Suppressor macrophage treated with lipopolysaccharide for 4 hours (primary cell): ENCODE measurements at regions not wholly inside any gene's neighbourhood (a gene's known extent, or its start where the extent isn't known, plus 50 kb on each side); places are given as distances from the start of the nearest gene placed in this dataset.
"Not testable (repeated sequence)": the region's sequence is repeated elsewhere in the genome, so short reads cannot be mapped to it uniquely, and the experiment has no call there.

Experiments used
- DNase-seq: peaks from one replicate; pipeline ENCODE4 v3.0.0-alpha.2; 2020

DNA sequence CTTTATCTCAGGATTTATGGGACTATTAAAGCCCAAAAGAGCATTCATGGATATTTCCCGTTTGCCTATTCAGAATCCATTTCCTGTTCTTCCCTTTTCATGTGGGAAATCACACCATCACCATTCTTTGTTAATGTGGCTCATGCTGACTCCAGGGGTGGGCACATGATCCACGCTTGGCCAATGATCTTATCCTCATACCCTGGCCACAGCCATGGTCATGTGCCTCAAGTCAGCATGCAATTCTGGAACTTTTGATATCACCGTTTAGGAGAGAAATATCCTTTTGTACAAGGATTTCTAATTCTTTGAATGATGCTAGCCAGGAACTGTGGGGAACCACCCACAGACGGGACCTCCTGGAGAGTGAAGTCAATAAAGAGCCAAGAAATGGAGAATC, 272.2 kb downstream of the PRELID2 start:
- no peak for DNase-seq

DNA sequence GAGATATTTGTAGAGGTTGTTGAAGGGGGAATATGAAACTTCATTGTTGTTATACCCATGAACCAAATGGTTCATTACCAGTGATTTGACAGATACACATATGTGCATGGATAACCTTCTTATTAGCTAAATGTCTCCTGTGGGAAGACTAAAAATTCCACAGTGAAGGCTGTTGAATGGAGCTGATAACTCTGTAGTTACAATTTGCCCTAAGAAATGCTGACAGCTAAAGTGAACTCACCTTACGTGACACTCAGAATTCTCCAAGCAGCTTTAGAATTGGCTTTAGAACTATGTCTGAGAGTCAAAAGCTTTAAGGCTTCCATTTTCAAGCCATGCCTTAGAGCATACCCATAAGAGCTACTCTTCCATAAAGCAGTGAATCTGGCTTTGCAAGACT, 276.9 kb downstream of the PRELID2 start:
- DNase-seq = no peak

DNA sequence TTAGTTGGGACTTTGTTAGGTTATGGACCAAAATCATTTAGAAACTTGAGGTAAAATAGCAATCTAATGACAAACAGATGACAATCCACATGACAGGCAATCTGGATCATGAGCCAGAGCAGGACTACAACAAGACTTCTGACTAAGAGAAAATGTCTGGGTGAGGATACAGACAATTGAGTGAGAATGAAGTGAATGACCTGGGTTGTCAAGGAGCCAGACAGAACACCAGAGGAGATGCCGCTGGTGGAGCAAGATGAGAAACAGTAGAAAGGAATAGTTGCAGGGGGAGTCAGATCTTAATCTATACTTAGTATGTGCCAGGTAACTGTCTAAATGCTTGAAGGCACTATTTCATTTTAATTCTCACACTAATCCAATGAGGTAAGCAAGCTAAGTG, 277.8 kb downstream of the PRELID2 start:
- DNase-seq = no peak

GRCh38 chr5:145554399-145554798, 280.7 kb downstream of the PRELID2 start:
- no peak for DNase-seq

- DNase-seq = no peak
Observed at GRCh38 chr5:145553177-145553576, 282.0 kb downstream of the PRELID2 start.

- DNase-seq = no peak
Observed at GRCh38 chr5:145551714-145552113, 283.4 kb downstream of the PRELID2 start.

GRCh38 chr5:145548097-145548496, 287.0 kb downstream of the PRELID2 start:
- no peak for DNase-seq

GRCh38 chr5:145544401-145544800, 290.7 kb downstream of the PRELID2 start:
- DNase-seq = no peak

- no peak for DNase-seq
Observed at GRCh38 chr5:145543968-145544367, 291.2 kb downstream of the PRELID2 start.

GRCh38 chr5:145540375-145540774, 294.8 kb downstream of the PRELID2 start:
- DNase-seq = no peak

DNA sequence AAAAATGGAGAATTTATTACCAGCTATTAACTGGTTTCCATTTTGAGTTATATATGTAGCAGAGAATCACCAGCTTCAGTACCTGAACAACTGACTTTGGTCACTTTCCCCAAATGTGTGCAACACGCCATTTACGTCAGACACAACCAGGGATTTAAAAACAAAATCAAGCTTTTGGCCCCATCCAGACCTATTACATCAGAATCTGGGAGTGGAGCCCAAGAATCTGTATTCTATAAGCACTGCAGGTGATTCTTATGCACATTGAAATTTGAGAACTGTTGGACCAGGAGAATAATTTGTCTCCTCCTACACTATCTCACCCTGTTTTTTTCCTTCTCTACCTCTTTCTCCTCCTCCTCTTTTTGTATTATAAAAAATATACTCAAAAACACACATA, 295.9 kb downstream of the PRELID2 start:
- DNase-seq = no peak

- no peak for DNase-seq
Observed at GRCh38 chr5:145536133-145536532, 299.0 kb downstream of the PRELID2 start.

- no peak for DNase-seq
Observed at GRCh38 chr5:145531038-145531734, 304.0 kb downstream of the PRELID2 start.

GRCh38 chr5:145521523-145521922, 313.6 kb downstream of the PRELID2 start:
- no peak for DNase-seq

DNA sequence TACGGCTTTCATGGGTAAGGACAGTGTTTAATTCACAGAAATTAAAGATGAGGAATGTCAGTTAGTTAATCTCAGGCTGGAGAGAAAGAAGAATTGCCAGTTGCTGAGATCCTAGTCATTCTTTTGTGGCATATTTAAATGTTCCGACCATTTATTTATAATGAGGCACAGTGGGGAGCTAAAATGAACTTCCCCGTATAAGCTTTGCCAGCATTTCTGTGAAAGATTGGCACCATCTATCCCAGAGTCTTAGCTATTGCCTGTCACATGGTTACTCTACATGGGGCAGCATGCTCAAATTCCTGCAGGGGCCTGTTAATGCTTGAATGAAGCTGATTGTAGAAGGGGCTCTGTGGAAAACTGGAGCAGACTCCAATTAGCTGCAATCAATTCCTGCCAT, 314.1 kb downstream of the PRELID2 start:
- no peak for DNase-seq

DNA sequence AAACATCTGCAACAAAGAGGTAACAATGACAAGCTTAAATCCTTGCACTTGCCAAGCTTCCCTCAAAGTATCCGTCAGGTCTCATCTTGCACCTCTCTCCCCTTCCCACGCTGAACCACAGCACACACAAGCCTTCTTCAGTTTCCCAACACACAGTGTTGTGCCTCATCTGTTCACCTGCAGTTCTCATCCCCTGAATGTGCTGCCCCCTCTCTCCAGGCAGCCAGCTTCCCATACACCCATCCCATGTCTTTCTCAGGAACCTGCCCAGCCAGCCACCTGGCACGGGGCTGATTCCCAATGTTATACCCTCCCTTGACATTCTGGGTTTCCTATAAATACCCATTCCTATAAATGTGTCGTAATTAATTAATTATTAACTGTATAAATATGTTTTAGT, 314.8 kb downstream of the PRELID2 start:
- no peak for DNase-seq

DNA sequence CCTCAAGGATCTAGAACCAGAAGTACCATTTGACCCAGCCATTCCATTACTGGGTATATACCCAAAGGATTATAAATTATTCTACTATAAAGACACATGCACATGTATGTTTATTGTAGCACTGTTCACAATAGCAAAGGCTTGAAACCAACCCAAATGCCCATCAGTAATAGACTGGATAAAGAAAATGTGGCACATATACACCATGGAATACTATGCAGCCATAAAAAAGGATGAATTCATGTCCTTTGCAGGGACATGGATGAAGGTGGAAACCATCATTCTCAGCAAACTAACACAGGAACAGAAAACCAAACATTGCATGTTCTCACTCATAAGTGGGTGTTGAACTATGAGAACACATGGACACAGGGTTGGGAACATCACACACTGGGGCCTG, 317.6 kb downstream of the PRELID2 start:
- DNase-seq = not testable (repeated sequence)

- no peak for DNase-seq
Observed at GRCh38 chr5:145511351-145511750, 323.8 kb downstream of the PRELID2 start.

GRCh38 chr5:145510769-145511168, 324.4 kb downstream of the PRELID2 start:
- DNase-seq = no peak

GRCh38 chr5:145510324-145510723, 324.8 kb downstream of the PRELID2 start:
- DNase-seq = no peak

DNA sequence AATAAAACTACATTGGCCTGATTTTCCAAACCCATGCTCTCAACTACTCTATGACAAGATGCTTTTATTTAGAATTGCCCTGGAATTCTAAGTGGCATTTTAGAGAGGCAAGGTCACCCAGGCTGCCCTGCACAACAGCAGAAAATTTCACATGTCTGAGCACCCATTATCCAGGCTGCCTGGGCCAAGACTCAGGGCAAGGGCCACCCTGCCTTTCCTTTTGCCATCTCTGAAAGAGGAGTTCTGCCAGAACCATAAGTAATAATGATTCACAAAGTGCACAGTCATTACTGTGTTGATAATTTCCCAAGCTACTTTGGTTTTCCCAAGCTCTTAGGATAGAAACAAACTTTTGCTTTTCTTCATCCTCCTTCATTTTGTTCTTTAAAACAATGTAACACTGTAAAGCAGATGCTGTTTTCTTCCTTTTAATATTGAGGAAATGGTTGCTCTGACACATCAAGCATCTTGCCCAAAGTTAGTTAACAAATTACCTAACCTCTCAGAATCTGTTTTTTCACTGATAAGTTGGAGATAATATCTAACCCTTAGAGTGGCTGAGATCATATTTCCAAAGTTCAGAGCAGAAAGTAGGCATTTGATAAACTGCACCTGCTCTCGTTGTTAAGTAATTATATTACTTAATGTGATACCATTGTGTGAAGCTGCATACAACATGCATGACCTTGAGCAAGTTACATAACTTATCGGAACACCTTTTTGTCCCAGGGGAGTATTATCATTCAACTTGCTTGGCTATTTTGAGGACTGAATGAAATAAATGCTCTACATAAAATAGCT, 325.6 kb downstream of the PRELID2 start:
- DNase-seq = no peak

DNA sequence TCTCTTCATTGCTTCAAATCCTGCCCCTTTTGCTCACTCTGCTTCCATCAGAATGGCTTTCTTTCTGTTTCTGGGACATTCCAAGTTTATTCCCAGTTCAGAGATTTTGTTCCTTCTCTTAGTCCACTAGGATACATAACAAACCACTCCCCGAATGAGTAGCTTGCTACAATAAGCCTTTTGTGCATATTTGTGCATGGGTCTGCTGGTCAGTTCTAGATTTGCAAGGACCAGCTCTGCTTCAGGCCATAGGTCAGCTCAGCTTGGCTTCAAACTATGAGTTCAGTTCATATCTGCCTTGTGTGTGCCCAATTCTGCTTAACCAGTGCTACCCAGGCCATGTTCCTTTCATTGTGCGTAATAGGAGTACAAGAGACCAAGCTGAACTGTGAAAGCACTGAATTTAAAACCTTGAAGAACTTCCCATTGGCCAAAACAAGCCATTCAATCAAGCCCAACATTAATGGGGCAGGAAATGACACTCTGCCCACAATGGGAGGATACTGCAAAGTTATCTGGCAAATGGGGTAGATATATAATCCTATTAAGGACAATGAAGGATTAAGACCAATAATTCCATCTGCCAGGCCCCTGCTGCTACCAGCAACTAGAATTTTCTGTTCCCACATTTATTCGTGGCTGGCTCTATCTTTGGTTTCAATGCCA, 328.8 kb downstream of the PRELID2 start:
- no peak for DNase-seq

- no peak for DNase-seq
Observed at GRCh38 chr5:145502906-145503305, 332.2 kb downstream of the PRELID2 start.

DNA sequence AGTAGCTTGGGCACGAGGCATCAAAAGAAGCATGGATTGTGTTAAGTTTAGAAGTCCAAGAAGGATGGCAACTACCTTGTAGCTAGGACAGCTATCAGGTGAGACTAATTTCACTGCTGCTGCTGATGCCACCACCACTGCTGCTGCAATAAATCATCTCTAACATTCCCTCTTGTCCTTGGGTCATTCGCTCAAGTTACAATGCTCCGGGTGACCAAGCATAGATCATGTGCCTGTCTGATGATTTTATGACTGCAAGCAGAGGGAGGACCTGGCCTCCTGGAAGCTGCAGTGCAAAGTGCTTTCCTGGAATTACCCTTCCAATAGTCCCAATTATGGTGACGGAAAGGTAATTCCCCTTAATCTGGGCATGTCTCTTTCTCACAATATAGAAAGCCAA, 334.4 kb downstream of the PRELID2 start:
- DNase-seq = no peak
